GM19395 (cell line): ENCODE measurements at regions not wholly inside any gene's neighbourhood (a gene's known extent, or its start where the extent isn't known, plus 50 kb on each side); places are given as distances from the start of the nearest gene placed in this dataset.

ENCODE experiments used
- ATAC-seq: cut with Tn5 transposase; IDR thresholded peaks from one replicate; pipeline ENCODE4 v1.9.1; 2021; ENCODE audit warnings: mild to moderate bottlenecking, moderate library complexity; ENCODE audit not compliant: unreplicated experiment

DNA sequence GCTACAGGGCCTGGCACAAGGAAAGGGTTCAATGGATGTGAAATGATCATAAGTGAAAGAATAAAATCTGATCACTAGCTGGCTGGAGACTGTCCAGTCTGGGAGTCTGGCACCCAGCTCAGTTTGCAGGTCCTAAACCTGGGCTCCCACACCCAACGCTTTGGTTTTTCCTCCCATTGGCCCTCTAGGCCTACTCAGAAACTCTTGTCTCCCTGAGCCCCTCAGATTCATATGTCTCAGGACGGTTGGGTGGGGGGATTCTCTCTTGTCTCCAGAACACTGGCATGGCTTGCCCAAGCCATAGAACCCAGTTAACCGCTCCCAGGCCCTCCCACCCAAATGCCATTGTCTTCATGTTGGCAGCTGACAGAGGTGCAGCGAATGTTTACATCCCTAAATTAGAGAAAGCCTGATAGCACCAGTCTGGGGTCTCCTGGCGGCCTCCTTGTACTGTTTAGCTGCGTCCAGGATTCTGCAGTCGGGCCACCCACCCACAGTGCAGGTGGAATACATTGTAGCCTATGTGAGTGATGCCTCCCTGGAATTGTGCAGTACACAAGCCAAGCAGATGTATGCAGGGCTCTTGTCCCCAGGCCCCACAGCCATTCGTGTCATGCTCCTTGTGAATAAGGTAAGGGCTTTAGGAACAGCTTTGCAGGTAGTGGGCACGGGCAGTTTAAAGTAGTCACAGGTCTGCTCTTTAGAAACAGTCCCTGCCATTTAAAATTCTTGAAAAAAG lies 266.3 kb downstream of the XXYLT1 start:
- ATAC-seq: no peak

DNA sequence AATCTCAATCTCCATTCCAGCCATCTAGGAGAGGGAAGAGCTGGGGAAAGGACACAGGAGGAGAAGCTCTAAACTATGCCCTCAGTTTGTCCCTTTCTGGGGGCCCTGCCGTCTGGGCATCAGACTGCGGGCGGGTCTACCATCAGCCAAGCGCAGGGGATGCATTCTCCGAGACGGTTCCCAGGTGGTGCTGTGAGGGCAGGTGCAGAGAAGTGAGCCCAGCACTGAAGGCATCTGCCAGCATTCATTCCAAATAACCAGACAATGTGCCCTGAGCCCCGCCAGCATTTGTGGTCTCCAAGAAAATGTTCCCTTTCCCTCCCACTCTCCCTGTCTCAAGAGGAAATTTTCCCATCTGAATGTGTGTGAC lies 265.7 kb downstream of the XXYLT1 start:
- ATAC-seq: no peak

DNA sequence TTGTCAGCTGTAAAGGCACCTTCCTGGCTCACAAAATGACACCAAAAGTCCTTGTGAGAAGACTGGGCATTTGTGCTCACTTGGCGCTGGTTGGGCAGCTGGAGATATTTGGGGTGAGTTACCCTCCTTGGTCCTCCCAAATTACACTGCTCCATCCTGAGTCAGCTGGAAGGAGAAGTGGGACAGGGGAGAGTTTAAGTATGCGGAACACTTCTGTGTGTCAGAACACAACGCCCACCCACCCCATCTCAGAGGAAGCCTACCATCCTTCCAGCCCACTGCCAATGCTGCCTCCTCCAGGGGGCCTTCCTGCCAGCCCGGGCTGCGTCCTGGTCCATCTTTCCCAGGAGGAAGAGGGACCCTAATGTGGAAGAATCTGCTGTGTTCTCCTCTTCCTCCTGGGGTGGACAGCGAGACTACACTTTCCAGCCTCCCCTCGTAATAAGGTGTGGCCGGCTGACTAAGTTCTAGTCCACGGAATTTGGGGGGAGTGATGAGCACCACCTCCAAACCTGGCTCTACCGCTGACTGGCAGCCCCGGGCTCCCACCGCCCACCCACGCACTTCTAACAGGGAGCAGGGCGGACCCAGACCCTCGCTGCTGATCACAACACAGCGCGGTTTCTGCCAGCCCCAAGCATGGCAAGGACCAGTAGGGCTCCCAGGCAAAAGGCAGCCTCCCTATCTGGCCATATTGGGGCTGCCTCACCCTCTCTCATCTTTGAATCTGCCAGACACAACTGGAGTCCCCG lies 265.0 kb downstream of the XXYLT1 start:
- ATAC-seq: no peak

DNA sequence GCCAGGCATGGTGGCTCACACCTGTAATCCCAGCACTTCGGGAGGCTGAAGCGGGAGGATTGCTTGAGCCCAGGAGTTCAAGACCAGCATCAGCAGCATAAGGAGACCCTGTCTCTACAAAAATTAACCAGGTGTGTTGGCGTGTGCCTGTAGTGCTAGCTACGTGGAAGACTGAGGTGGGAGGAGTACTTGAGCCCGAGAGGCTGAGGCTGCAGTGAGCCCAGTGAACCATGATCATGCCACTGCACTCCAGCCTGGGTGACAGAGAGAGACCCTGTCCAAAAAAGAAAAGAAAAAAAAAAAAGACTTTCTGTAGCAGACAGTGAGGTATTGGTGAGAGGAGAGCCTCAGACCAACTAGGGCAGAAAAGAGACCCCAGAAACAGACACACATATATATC lies 263.8 kb downstream of the XXYLT1 start:
- no peak for ATAC-seq

DNA sequence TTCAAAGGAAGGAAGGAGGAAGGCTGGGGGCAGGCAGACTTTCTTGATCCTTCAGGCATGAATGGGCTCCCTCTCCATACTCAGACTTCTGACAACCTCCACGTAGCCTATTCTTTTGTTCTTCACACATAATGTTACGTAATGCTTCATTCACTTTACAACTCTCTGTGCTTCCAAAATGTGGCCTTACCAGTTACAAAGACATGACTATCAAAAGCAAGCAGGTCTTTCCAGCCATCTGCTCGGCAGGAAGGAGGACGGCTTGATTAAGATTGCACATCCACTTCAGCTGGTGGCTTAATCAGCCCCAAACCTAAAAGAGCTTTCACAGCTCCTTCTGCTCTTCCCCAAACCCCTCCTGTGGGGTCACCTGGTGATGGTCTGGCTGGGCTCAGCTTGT lies 263.2 kb downstream of the XXYLT1 start:
- ATAC-seq: no peak

DNA sequence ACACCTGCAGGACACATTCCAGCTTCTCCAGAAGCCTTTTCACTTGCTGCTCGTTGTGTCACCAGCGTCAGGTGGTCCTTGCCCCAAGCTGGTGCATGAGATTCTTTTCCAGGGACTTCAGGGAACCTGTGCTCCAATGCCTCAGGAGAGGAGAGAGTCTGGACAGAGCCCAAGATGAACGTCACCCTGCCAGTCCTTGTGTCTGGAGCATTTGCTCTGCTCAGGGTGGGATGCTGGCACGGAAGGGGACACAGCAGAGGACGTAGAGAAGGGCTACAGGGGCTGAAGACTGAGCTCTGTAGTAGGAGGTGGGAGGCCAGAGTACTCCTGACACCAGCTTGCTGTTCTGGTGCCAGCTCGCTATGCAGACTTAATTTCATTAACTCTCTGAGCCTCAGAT lies 262.1 kb downstream of the XXYLT1 start:
- no peak for ATAC-seq

DNA sequence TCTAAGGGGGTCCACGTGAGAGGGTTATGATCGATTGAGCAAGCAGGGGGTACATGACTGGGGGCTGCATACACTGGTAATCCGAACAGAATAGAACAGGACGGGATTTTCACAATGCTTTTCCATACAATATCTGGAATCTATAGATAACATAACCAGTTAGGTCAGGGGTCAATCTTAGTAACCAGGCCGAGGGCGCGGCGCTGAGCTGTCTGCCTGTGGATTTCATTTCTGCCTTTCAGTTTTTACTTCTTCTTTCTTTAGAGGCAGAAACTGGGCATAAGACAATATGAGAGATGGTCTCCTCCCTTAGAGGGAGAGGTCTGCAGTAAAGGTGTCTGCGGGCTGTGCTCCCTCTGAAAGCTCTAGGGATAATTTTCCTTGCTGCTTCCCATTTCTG lies 261.3 kb downstream of the XXYLT1 start:
- ATAC-seq: no peak

DNA sequence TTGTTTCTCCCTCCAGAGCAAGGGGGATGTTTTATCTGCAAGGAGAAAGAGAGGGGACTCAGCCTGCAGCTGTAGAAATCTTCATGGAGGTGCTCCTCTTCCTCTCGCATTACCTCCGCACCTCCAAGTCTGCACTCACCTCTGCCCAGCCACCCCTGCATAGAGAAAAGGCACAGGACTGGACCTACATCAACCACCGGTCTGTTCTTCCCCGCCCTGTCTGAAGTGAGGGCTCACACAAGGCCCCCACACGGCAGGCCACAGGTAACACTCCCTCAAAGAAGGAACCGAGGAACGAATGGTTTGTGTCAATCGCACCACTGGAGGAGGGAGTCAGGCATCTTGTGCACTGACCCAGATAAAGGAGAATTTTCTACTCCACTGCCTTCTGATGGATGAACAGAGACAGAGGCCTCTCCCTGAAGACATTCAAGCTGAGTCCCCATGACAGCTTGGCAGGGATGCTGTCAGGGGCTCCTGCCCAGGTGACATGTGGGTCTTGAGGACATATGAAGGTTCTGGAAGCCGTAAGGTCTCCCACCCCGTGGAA lies 260.3 kb downstream of the XXYLT1 start:
- no peak for ATAC-seq

DNA sequence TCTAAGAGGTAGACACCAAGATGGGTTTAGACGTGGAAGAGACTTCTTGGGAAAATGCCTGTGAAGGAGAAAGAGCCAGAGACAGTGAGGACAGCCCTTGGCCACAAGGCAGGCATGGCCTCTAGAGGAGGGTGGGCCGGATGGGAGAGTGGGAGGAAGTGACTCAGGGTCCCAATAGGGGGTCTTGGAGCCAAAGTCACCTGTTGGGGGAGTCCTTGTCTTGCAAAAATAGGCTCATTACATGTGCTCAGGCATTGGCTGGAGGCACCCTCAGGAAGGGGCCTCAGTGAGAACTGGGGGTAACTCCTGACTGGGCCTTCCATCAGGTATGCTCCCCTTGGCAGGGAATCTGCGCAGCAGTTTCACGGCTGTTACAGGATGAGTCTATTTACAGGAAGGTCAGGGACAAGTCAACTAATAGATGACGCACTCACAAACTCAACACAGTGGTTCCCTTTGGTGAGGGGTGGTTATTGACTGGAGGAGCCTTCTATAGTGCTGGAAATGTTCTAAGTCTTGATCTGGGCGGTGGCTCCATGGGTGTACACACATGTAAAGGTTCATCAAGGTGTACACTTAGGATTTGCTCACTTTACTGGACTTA lies 259.6 kb downstream of the XXYLT1 start:
- ATAC-seq: no peak

DNA sequence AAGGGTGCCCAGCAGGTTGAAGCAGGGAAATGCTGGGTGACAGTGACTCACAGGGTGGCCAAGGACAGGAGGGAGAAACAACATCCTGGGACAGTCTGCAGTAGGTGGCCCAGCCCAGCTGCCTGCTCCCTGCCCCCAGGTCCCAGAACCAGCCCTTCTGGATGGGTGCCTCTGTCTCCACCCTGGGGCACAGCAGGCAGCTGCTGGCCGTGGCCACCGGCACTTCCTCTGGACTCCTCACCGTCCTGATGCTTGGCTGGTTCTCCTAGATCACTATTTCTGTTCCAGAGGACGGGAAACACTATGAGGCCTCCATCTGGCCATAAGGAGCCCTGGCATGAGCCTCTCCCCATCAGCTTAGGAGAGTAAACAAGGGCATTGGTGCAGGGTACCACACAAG lies 258.9 kb downstream of the XXYLT1 start:
- no peak for ATAC-seq

DNA sequence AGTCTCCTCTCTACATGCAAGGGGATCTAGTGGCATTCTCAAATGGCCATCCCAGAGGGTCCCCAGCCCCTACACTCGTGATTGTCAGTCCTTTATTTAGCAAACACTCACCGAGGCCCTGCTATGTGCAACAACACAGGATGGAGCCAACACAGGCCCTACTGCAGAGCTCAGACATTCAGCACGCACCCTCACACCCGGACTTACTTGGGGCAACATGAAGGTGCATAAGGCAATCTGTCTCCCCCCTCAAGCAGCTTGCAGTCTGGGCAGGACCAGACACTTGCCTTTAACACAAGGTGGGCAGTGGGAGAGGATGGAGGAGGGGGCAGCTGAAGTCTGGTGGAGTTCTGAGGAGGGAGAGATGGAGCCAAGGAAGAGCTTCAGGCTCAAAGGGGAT lies 258.4 kb downstream of the XXYLT1 start:
- no peak for ATAC-seq

DNA sequence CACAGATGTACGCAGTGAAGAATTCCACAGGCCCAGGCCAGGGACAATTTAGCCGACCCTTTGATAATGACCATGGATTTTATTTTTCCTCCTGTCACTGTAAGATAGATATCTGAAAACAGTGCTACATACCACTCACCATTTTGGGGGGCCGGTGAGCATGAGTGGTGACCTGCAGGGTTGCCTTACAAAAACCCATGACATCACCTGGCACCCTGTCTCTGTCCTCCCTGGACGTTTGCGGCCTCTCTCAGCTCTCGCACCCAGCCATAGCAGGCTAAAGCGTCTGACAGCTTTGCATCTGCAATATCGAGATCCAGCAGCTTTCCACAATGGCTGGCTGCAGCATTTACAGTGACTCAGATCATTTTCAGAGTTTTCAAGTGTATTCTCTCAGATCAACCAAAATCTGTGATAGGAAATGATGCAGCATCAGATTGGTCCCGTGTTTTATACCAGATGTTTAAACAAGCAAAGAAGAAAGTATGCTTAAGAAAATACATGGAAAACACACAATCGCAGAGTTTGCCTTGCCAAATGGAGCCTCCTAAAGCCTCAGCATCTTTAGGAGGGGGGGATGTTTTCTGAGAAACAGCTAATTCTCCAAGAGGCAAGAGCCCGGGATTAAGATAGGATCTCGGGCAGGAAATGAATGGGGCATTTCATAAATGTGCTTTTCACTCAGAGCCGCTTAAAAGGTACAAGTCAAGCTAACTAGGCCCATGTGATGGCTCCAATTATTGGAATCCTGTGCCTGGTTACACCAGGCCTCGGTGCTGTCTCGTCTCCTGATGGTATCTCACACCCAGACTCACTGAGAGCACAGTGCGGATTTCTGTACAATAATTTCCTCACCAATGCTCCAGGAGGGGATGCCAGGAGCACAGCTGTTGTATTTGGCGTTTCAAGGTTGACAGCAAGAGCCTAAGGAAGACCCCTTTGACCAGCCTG lies 257.3 kb downstream of the XXYLT1 start:
- no peak for ATAC-seq

DNA sequence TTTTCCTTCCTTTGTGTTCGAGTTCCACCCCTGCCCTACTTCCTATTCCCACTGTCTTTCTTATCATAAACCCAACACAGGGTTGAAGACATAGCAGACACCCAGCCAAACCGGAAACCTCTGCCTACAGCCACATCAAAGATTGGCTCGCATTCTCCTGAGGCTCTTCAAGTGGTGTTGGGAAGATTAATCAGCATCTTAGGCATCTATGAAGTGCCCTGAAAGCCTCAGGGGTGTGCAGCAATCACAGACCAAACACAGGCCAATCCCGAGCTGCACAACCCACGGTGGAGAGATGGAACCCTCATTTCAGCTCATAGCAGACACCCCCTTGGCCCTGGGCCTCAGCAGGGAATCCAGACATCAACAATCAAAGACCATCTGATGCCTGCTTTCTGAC lies 255.9 kb downstream of the XXYLT1 start:
- no peak for ATAC-seq

DNA sequence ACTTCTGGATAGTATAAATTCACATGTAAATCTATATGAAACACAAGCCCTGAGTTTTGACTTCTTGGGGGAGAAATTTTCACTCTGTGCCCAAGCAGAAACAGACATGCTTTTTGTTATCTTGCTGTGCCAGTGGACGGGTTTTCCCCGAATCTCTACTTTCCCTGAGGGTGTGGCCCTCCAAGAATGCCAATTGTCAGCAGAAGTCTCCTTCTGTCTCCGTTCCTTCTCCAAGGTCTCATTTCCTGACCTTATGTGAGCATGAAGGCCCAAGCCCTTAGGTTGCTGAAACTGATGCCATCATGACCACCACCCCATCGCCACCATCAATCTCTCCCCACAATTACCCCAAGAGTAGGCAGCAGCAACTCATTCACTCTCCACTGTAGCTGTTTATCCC lies 253.8 kb downstream of the XXYLT1 start:
- no peak for ATAC-seq
